Loucy (cell line): ENCODE measurements at regions not wholly inside any gene's neighbourhood (a gene's known extent, or its start where the extent isn't known, plus 50 kb on each side); places are given as distances from the start of the nearest gene placed in this dataset.

Experiments
- EZH2phosphoT487 ChIP-seq: fragments of 200-600 bp; IDR thresholded peaks from 2 replicates; pipeline ENCODE4 v1.6.1; 2018; ENCODE audit warnings: antibody characterized with exemption, mild to moderate bottlenecking, moderate library complexity, borderline replicate concordance
- TF ChIP-seq, protein P1 (sequence below): fragments of 200-600 bp; sonication (generic); conservative IDR thresholded peaks from 2 replicates; pipeline ENCODE4 v1.5.1; 2014; ENCODE audit warnings: mild to moderate bottlenecking, antibody characterized with exemption, low read length

DNA sequence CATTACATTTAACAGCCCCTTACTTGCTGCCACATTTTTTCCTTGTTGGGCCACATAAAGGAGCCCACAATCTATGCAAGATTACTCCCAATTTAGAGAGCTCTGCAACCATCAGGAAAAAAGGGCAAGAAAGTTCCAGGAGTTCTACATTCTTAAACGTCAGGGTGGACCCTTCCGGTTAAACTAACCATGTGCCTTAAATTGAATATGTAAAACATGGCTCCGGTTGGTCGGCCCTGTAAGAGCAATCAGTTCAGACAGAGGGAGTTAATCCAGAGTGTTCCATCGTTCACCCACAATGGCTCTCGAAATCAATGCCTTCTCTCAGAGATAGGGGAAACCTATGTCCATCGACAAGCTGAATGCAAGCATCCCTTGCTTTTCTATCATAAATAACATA lies 253.7 kb upstream of the PFKP start:
- TF ChIP-seq, protein P1, sequence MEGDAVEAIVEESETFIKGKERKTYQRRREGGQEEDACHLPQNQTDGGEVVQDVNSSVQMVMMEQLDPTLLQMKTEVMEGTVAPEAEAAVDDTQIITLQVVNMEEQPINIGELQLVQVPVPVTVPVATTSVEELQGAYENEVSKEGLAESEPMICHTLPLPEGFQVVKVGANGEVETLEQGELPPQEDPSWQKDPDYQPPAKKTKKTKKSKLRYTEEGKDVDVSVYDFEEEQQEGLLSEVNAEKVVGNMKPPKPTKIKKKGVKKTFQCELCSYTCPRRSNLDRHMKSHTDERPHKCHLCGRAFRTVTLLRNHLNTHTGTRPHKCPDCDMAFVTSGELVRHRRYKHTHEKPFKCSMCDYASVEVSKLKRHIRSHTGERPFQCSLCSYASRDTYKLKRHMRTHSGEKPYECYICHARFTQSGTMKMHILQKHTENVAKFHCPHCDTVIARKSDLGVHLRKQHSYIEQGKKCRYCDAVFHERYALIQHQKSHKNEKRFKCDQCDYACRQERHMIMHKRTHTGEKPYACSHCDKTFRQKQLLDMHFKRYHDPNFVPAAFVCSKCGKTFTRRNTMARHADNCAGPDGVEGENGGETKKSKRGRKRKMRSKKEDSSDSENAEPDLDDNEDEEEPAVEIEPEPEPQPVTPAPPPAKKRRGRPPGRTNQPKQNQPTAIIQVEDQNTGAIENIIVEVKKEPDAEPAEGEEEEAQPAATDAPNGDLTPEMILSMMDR = no peak
- TF ChIP-seq EZH2phosphoT487 = no peak
